ENCODE measurements at regions not wholly inside any gene's neighbourhood (a gene's known extent, or its start where the extent isn't known, plus 50 kb on each side); places are given as distances from the start of the nearest gene placed in this dataset.
A peak's percentile ranks its signal among the peaks of the same experiment; 100 is the strongest.
"Not testable (repeated sequence)": the region's sequence is repeated elsewhere in the genome, so short reads cannot be mapped to it uniquely, and the experiment has no call there.

DNA sequence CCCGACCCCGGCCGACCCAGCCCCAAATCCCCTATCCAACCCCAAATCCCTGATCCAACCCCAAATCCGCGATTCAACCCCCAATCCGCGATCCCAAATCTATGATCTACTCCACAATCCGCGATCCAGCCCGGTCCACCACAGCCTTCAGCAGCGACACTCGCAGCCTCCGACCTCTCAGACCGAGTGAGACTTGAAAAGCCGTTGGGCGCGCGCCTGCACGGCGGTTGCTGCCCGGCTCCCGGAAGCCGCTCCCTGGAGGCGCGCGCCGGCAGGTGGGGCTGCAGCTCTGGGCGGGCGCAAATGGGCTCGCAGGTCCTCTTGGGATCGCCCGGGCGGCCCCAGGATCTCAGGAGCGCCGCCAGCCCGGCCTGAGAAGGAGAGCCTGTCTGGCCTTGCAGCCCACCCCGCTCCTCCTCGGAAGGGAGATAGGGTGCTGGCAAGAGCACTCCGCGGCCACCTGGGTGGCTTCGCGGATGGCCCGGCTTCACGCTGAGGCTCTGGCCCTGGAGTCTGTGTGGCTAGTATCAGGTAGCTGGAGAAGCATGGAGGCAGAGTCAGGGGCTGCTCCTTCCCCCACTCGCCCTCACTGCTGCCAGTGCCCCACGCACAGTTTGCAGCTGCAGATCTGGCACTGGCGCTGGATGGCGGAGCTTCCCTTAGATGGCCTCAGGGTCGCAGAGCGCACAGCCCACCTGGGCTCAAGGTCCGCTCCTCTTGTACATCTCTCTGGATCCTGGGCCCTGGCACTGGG is 533.4 kb upstream of the DEFB115 start:
- not testable (repeated sequence) for H3K27me3 ChIP-seq; H3K9me3 ChIP-seq (ENCODE audit: low read depth); H3K4me1 ChIP-seq (ENCODE audit: low read depth); H3K36me3 ChIP-seq; H3K27ac ChIP-seq
- H3K4me3 ChIP-seq = peak overlapping the region; percentile 41
- DNase-seq (ENCODE audit: low read depth in 1 of 2, low spot score in 1 of 2) = peak in 1 of 2 donors; percentile 90

DNA sequence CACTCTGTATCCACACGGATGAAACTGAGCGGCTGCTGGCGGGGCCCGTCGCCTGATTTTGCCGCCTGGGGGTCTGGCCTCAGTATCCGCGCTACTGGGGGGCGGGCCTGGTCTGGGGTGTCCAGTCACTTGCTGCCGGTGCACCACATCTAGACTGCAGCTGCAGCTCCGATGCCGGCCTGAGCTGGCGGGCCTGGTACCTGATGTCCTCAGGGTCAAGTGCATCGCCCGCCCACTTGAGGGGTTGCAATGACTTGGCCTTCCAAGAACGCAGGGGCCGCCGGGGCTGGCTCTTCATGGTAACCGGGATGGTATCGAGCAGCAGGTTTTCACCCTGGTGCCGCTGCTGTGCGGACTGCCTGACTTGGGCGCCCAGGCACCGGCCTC is 532.8 kb upstream of the DEFB115 start:
- not testable (repeated sequence) for DNase-seq (ENCODE audit: low read depth in 1 of 2, low spot score in 1 of 2)

DNA sequence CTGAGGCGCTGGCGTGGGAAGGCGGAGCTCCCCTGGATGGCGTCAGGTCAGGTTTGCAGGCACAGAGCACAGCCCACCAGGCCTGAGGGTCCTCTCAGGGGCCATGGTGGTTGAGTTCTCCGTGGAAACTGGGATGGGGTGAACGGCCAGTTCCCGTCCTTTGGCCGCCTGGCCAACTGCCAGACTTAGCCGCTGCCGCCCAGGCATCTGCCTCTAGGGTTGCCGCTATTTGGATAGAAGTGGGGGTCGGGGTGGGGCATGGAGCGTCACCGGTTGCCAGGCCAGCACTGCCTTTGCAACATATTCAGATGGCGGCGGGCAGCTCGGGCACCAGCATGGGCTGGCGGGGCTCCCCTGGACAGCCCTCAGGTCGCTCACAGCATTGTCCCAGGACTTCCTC is 532.3 kb upstream of the DEFB115 start:
- not testable (repeated sequence) for H3K4me3 ChIP-seq; DNase-seq (ENCODE audit: low read depth in 1 of 2, low spot score in 1 of 2); H3K27me3 ChIP-seq; H3K27ac ChIP-seq; H3K4me1 ChIP-seq (ENCODE audit: low read depth); H3K36me3 ChIP-seq; H3K9me3 ChIP-seq (ENCODE audit: low read depth)

More for the DNA sequence above, 532.8 kb upstream of the DEFB115 start:
- H3K27me3 ChIP-seq; H3K9me3 ChIP-seq (ENCODE audit: low read depth); H3K4me3 ChIP-seq; H3K36me3 ChIP-seq; H3K4me1 ChIP-seq (ENCODE audit: low read depth); H3K27ac ChIP-seq: not testable (repeated sequence)

DNA sequence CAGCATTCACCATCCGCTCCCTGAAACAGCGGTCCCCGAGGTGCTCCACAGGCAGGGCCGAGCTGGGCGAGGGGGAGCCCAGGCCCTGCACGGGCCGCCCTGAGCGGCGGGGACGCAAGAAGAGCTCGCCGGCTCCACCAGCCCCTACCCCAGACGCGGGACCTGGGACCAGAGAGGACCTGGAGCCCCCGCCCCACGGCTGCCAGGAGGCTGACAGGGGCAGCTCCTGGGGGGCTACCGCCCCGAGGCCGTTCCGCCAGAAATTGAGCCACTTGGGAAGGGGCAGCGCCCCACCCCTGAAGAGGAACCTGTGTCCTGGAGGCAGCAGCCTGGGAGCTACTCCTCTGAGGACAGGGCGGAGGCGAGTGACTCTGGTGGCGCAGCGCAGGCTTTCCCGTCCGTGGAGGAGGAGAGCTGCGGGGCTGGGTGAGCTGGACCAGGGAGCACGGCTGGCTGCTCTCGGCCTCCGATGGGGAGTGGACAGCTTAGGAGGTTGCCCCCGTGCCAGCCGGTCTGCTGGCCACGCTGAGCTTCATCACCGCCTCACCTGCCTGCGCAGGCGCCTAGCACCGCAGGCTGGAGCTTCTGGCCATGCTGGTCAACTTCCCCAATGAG is 529.1 kb upstream of the DEFB115 start:
- not testable (repeated sequence) for DNase-seq (ENCODE audit: low read depth in 1 of 2, low spot score in 1 of 2); H3K27ac ChIP-seq; H3K9me3 ChIP-seq (ENCODE audit: low read depth)

More for the DNA sequence above, 529.1 kb upstream of the DEFB115 start:
- H3K4me3 ChIP-seq; H3K4me1 ChIP-seq (ENCODE audit: low read depth); H3K27me3 ChIP-seq; H3K36me3 ChIP-seq: not testable (repeated sequence)

Measured in cardiac muscle cell (in vitro differentiated cells and primary cell).